ENCODE measurements at regions not wholly inside any gene's neighbourhood (a gene's known extent, or its start where the extent isn't known, plus 50 kb on each side); places are given as distances from the start of the nearest gene placed in this dataset. TPM values are rescaled to one million over a fixed set of nuclear protein-coding genes. Genes with fewer than 3 reads are reported as not detected.

GRCh38 chr4:10171055-10171454 is 54.5 kb upstream of the WDR1 start:
- H3K27ac ChIP-seq, result no peak overlapping the region
- TF ChIP-seq POLR2A (IDR thresholded peaks at IDR 0.05), result no peak
- TF ChIP-seq, protein P1, sequence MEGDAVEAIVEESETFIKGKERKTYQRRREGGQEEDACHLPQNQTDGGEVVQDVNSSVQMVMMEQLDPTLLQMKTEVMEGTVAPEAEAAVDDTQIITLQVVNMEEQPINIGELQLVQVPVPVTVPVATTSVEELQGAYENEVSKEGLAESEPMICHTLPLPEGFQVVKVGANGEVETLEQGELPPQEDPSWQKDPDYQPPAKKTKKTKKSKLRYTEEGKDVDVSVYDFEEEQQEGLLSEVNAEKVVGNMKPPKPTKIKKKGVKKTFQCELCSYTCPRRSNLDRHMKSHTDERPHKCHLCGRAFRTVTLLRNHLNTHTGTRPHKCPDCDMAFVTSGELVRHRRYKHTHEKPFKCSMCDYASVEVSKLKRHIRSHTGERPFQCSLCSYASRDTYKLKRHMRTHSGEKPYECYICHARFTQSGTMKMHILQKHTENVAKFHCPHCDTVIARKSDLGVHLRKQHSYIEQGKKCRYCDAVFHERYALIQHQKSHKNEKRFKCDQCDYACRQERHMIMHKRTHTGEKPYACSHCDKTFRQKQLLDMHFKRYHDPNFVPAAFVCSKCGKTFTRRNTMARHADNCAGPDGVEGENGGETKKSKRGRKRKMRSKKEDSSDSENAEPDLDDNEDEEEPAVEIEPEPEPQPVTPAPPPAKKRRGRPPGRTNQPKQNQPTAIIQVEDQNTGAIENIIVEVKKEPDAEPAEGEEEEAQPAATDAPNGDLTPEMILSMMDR (IDR thresholded peaks at IDR 0.05), result no peak
- DNase-seq, result no peak
- H3K4me3 ChIP-seq, result no peak overlapping the region
- intact Hi-C loops (cut with DNase I; ENCODE audit: low total_unique reads), result no loop called here
- H3K4me1 ChIP-seq, result no peaks in the 10 kb centered on the region
- H3K36me3 ChIP-seq, result no peaks in the 10 kb centered on the region
- no peaks in the 10 kb centered on the region for H3K9me3 ChIP-seq
- no peaks in the 10 kb centered on the region for H3K27me3 ChIP-seq

- TF ChIP-seq, protein P1 (IDR thresholded peaks at IDR 0.05), result no peak
- no peak for TF ChIP-seq POLR2A (IDR thresholded peaks at IDR 0.05)
- H3K36me3 ChIP-seq, result no peaks in the 10 kb centered on the region
- H3K27ac ChIP-seq, result no peak overlapping the region
- no peaks in the 10 kb centered on the region for H3K27me3 ChIP-seq
- H3K4me1 ChIP-seq, result no peaks in the 10 kb centered on the region
- no peaks in the 10 kb centered on the region for H3K9me3 ChIP-seq
- intact Hi-C loops (cut with DNase I; ENCODE audit: low total_unique reads), result loop anchor here (10.0 kb wide), 1 partner anchor 235 kb away; no protein-coding TSS in a partner anchor
- no peak overlapping the region for H3K4me3 ChIP-seq
- no peak for DNase-seq
These were observed 53.3 kb upstream of the WDR1 start for GRCh38 chr4:10169839-10170387.

GRCh38 chr4:10168151-10168550 is 51.6 kb upstream of the WDR1 start:
- H3K9me3 ChIP-seq, result no peaks in the 10 kb centered on the region
- H3K27ac ChIP-seq, result no peak overlapping the region
- H3K27me3 ChIP-seq, result no peaks in the 10 kb centered on the region
- no peaks in the 10 kb centered on the region for H3K4me1 ChIP-seq
- no peaks in the 10 kb centered on the region for H3K36me3 ChIP-seq
- TF ChIP-seq, protein P1 (IDR thresholded peaks at IDR 0.05), result no peak
- TF ChIP-seq POLR2A (IDR thresholded peaks at IDR 0.05), result no peak
- intact Hi-C loops (cut with DNase I; ENCODE audit: low total_unique reads), result loop anchor here (10.0 kb wide), 1 partner anchor 237 kb away; no protein-coding TSS in a partner anchor
- H3K4me3 ChIP-seq, result no peak overlapping the region
- no peak for DNase-seq

- Histone ChIP-seq H3K4me3 (no peak overlapping the region), H3K27ac (no peak overlapping the region), H3K36me3 (no peaks in the 10 kb centered on the region), H3K4me1 (no peaks in the 10 kb centered on the region), H3K27me3 (no peaks in the 10 kb centered on the region), H3K9me3 (no peaks in the 10 kb centered on the region)
- DNase-seq, result no peak
- intact Hi-C loops (cut with DNase I; ENCODE audit: low total_unique reads), result loop anchor here (10.0 kb wide), 1 partner anchor 238 kb away; no protein-coding TSS in a partner anchor
- TF ChIP-seq POLR2A (IDR thresholded peaks at IDR 0.05), result no peak
- TF ChIP-seq, protein P1 (IDR thresholded peaks at IDR 0.05), result no peak
These were observed 50.6 kb upstream of the WDR1 start for GRCh38 chr4:10167201-10167600.

Small RNA genes in the stretch of these regions (small RNA-seq; reads per million reads assigned to genes)
- not detected for gene AC006499.8

Data from uterus (tissue), 3 donors.